Activated CD4-positive, alpha-beta T cell treated with anti-CD3 and anti-CD28 coated beads, Interleukin-2, amount 10 ng/mL, durations not matched to agents 7 days and 5 days (primary cell): ENCODE measurements at regions not wholly inside any gene's neighbourhood (a gene's known extent, or its start where the extent isn't known, plus 50 kb on each side); places are given as distances from the start of the nearest gene placed in this dataset.

Experiments
- CTCF ChIA-PET: fragments of 350-600 bp; sonication (Branson Sonifier 250); formaldehyde crosslinking; loops from one replicate; lab custom pipeline; 2021; ENCODE audit warnings: antibody characterized with exemption; lab: Charles Lee
- POLR2A ChIA-PET: fragments of 350-600 bp; sonication (Branson Sonifier 250); formaldehyde crosslinking; loops from one replicate; lab custom pipeline; 2021; ENCODE audit warnings: antibody characterized with exemption; lab: Charles Lee
- DNase-seq: peaks from one replicate; pipeline ENCODE4 v3.0.0-alpha.2; 2020
- H3K27ac Mint-ChIP-seq: one replicate; pipeline ENCODE4 v1.8.0; 2021; ENCODE audit warnings: mild to moderate bottlenecking, moderate library complexity, mixed read lengths
- H3K27me3 Mint-ChIP-seq: one replicate; pipeline ENCODE4 v1.8.0; 2021; ENCODE audit warnings: mixed read lengths
- H3K36me3 Mint-ChIP-seq: one replicate; pipeline ENCODE4 v1.8.0; 2021; ENCODE audit warnings: low read depth, mixed read lengths
- H3K4me1 Mint-ChIP-seq: one replicate; pipeline ENCODE4 v1.8.0; 2021; ENCODE audit warnings: mixed read lengths
- H3K4me3 Mint-ChIP-seq: one replicate; pipeline ENCODE4 v1.8.0; 2021; ENCODE audit warnings: mild to moderate bottlenecking, moderate library complexity, mixed read lengths
- H3K9me3 Mint-ChIP-seq: one replicate; pipeline ENCODE4 v1.8.0; 2021; ENCODE audit warnings: mixed read lengths

- no peak for DNase-seq
- Mint-ChIP-seq H3K36me3 (no peaks in the 10 kb centered on the region), H3K27ac (no peak overlapping the region), H3K9me3 (no peaks in the 10 kb centered on the region), H3K27me3 (no peaks in the 10 kb centered on the region), H3K4me1 (no peaks in the 10 kb centered on the region), H3K4me3 (no peak overlapping the region)
- ChIA-PET POLR2A (no interaction called here), CTCF (no interaction called here)
Measured at GRCh38 chrX:121102101-121102500, 54.7 kb downstream of the GLUD2 start.

- Mint-ChIP-seq H3K4me1 (no peaks in the 10 kb centered on the region), H3K9me3 (no peaks in the 10 kb centered on the region), H3K36me3 (no peaks in the 10 kb centered on the region), H3K27ac (no peak overlapping the region), H3K4me3 (no peak overlapping the region), H3K27me3 (no peaks in the 10 kb centered on the region)
- no peak for DNase-seq
- CTCF ChIA-PET: no interaction called here
- POLR2A ChIA-PET: no interaction called here
Measured at GRCh38 chrX:121103381-121103780, 56.0 kb downstream of the GLUD2 start.

- CTCF ChIA-PET: no interaction called here
- Mint-ChIP-seq H3K4me3 (no peak overlapping the region), H3K4me1 (no peaks in the 10 kb centered on the region), H3K9me3 (no peaks in the 10 kb centered on the region), H3K36me3 (no peaks in the 10 kb centered on the region), H3K27me3 (no peaks in the 10 kb centered on the region), H3K27ac (no peak overlapping the region)
- POLR2A ChIA-PET: no interaction called here
- no peak for DNase-seq
Measured at GRCh38 chrX:121106484-121107235, 59.2 kb downstream of the GLUD2 start.

- Mint-ChIP-seq H3K27ac (no peak overlapping the region), H3K36me3 (no peaks in the 10 kb centered on the region), H3K27me3 (no peaks in the 10 kb centered on the region), H3K4me3 (no peak overlapping the region), H3K4me1 (no peaks in the 10 kb centered on the region), H3K9me3 (no peaks in the 10 kb centered on the region)
- POLR2A ChIA-PET: no interaction called here
- DNase-seq: no peak
- CTCF ChIA-PET: no interaction called here
Measured at GRCh38 chrX:121109986-121110385, 62.6 kb downstream of the GLUD2 start.

GRCh38 chrX:121110536-121110935 is 63.1 kb downstream of the GLUD2 start:
- DNase-seq: no peak
- POLR2A ChIA-PET: no interaction called here
- H3K27ac Mint-ChIP-seq: no peak overlapping the region
- no peaks in the 10 kb centered on the region for H3K27me3 Mint-ChIP-seq
- CTCF ChIA-PET: no interaction called here
- no peaks in the 10 kb centered on the region for H3K36me3 Mint-ChIP-seq
- H3K4me1 Mint-ChIP-seq: no peaks in the 10 kb centered on the region
- no peaks in the 10 kb centered on the region for H3K9me3 Mint-ChIP-seq
- no peak overlapping the region for H3K4me3 Mint-ChIP-seq

- ChIA-PET CTCF (no interaction called here), POLR2A (no interaction called here)
- Mint-ChIP-seq H3K9me3 (no peaks in the 10 kb centered on the region), H3K4me1 (no peaks in the 10 kb centered on the region), H3K27me3 (no peaks in the 10 kb centered on the region), H3K4me3 (no peak overlapping the region), H3K27ac (no peak overlapping the region), H3K36me3 (no peaks in the 10 kb centered on the region)
- DNase-seq: no peak
Measured at GRCh38 chrX:121114691-121115090, 67.3 kb downstream of the GLUD2 start.

GRCh38 chrX:121120690-121121605 is 73.5 kb downstream of the GLUD2 start:
- no peak overlapping the region for H3K4me3 Mint-ChIP-seq
- no peak for DNase-seq
- no peaks in the 10 kb centered on the region for H3K36me3 Mint-ChIP-seq
- H3K27me3 Mint-ChIP-seq: no peaks in the 10 kb centered on the region
- CTCF ChIA-PET: no interaction called here
- POLR2A ChIA-PET: no interaction called here
- H3K9me3 Mint-ChIP-seq: no peaks in the 10 kb centered on the region
- H3K4me1 Mint-ChIP-seq: no peaks in the 10 kb centered on the region
- no peak overlapping the region for H3K27ac Mint-ChIP-seq

- H3K9me3 Mint-ChIP-seq: no peaks in the 10 kb centered on the region
Measured at GRCh38 chrX:121122332-121122731, 74.9 kb downstream of the GLUD2 start.

GRCh38 chrX:121128925-121129877 is 81.8 kb downstream of the GLUD2 start:
- Mint-ChIP-seq H3K9me3 (no peaks in the 10 kb centered on the region), H3K4me1 (no peaks in the 10 kb centered on the region), H3K27ac (no peak overlapping the region), H3K4me3 (no peak overlapping the region), H3K27me3 (no peaks in the 10 kb centered on the region), H3K36me3 (no peaks in the 10 kb centered on the region)
- ChIA-PET POLR2A (no interaction called here), CTCF (no interaction called here)
- DNase-seq: no peak

More at GRCh38 chrX:121122332-121122731, 74.9 kb downstream of the GLUD2 start:
- DNase-seq: no peak
- Mint-ChIP-seq H3K27ac (no peak overlapping the region), H3K27me3 (no peaks in the 10 kb centered on the region), H3K4me3 (no peak overlapping the region), H3K36me3 (no peaks in the 10 kb centered on the region), H3K4me1 (no peaks in the 10 kb centered on the region)
- CTCF ChIA-PET: interaction anchor here (0.7 kb wide), 1 partner anchor 10 kb away, joined by 3 read pairs; no protein-coding TSS in a partner anchor
- POLR2A ChIA-PET: no interaction called here

GRCh38 chrX:121132675-121133074 is 85.3 kb downstream of the GLUD2 start:
- H3K27ac Mint-ChIP-seq: no peak overlapping the region
- CTCF ChIA-PET: no interaction called here

GRCh38 chrX:121135488-121136207 is 88.2 kb downstream of the GLUD2 start:
- Mint-ChIP-seq H3K4me1 (no peaks in the 10 kb centered on the region), H3K36me3 (no peaks in the 10 kb centered on the region), H3K9me3 (no peaks in the 10 kb centered on the region), H3K4me3 (no peak overlapping the region), H3K27me3 (no peaks in the 10 kb centered on the region), H3K27ac (no peak overlapping the region)
- ChIA-PET CTCF (no interaction called here), POLR2A (no interaction called here)
- DNase-seq: no peak

More at GRCh38 chrX:121132675-121133074, 85.3 kb downstream of the GLUD2 start:
- H3K36me3 Mint-ChIP-seq: no peaks in the 10 kb centered on the region
- no peak overlapping the region for H3K4me3 Mint-ChIP-seq
- DNase-seq: no peak
- no peaks in the 10 kb centered on the region for H3K4me1 Mint-ChIP-seq
- POLR2A ChIA-PET: no interaction called here
- no peaks in the 10 kb centered on the region for H3K27me3 Mint-ChIP-seq
- H3K9me3 Mint-ChIP-seq: no peaks in the 10 kb centered on the region

GRCh38 chrX:121146059-121146628 is 98.7 kb downstream of the GLUD2 start:
- H3K9me3 Mint-ChIP-seq: no peaks in the 10 kb centered on the region
- H3K27me3 Mint-ChIP-seq: no peaks in the 10 kb centered on the region
- ChIA-PET CTCF (no interaction called here), POLR2A (no interaction called here)
- no peaks in the 10 kb centered on the region for H3K36me3 Mint-ChIP-seq
- H3K4me3 Mint-ChIP-seq: no peak overlapping the region
- H3K27ac Mint-ChIP-seq: no peak overlapping the region
- H3K4me1 Mint-ChIP-seq: no peaks in the 10 kb centered on the region
- no peak for DNase-seq
